ENCODE measurements at regions not wholly inside any gene's neighbourhood (a gene's known extent, or its start where the extent isn't known, plus 50 kb on each side); places are given as distances from the start of the nearest gene placed in this dataset.
"Not testable (repeated sequence)": the region's sequence is repeated elsewhere in the genome, so short reads cannot be mapped to it uniquely, and the experiment has no call there.

DNA sequence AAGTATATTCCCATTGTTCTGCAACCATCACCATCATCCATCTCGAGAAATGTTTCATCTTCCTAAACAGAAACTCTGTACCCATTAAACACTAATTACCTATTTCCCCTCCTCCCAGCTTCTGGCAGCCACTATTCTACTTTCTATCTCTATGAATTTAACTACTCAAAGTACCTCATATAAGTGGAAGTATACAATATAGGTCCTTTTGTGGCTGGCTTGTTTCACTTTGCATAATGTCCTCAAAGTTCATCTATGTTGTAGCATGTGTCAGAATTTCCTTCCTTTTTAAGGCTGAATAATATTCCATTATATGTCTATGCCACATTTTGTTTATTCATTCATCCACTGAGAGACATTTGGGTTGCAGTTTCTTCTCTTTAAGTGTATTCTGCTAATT is 159.4 kb downstream of the KCNRG start:
- ATAC-seq (no peak), DNase-seq (no peak)
- intact Hi-C loops (cut with micrococcal nuclease): no loop called here
- Histone ChIP-seq H3K4me1 (ENCODE audit: control insufficient read depth, insufficient read depth, low read length) (no peaks in the 10 kb centered on the region), H3K9me3 (ENCODE audit: control insufficient read depth, insufficient read depth, low read length) (no peaks in the 10 kb centered on the region), H3K27me3 (ENCODE audit: control insufficient read depth, insufficient read depth, low read length) (no peaks in the 10 kb centered on the region), H3K36me3 (ENCODE audit: control insufficient read depth, insufficient read depth, low read length) (no peaks in the 10 kb centered on the region), H3K27ac (ENCODE audit: low read length) (no peak overlapping the region), H3K4me3 (ENCODE audit: low read length) (no peak overlapping the region)
- no peaks in the 10 kb centered on the region for H3K9me3 Mint-ChIP-seq
- H3K27me3 Mint-ChIP-seq (ENCODE audit: low read depth in 2 of 2): no peaks in the 10 kb centered on the region
- H3K36me3 Mint-ChIP-seq: no peaks in the 10 kb centered on the region
- no peaks in the 10 kb centered on the region for H3K4me1 Mint-ChIP-seq
- TF ChIP-seq, protein P1, sequence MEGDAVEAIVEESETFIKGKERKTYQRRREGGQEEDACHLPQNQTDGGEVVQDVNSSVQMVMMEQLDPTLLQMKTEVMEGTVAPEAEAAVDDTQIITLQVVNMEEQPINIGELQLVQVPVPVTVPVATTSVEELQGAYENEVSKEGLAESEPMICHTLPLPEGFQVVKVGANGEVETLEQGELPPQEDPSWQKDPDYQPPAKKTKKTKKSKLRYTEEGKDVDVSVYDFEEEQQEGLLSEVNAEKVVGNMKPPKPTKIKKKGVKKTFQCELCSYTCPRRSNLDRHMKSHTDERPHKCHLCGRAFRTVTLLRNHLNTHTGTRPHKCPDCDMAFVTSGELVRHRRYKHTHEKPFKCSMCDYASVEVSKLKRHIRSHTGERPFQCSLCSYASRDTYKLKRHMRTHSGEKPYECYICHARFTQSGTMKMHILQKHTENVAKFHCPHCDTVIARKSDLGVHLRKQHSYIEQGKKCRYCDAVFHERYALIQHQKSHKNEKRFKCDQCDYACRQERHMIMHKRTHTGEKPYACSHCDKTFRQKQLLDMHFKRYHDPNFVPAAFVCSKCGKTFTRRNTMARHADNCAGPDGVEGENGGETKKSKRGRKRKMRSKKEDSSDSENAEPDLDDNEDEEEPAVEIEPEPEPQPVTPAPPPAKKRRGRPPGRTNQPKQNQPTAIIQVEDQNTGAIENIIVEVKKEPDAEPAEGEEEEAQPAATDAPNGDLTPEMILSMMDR (IDR thresholded peaks at IDR 0.05): no peak
- no peak overlapping the region for H3K27ac Mint-ChIP-seq
- WGBS (ENCODE audit: insufficient coverage): 88% methylated on average over 1 of the region's 1 CpG
- no peak overlapping the region for H3K4me3 Mint-ChIP-seq

DNA sequence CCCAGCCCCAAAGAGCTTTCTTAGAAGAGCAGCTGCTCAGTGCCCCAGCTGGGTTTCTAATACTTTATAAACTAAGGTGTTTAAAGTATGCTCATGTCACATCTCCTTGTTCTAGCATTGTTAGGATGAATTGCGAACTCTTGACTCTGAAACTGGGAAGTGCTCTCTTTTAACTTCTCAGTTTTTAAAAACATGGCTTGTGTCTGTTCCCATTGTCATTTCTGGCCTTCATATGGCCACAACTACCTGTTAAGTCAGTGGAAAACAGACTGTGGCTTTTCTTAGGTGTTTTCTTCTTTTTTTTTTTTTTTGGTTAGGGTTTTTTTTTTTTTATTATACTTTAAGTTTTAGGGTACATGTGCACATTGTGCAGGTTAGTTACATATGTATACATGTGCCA is 164.7 kb downstream of the KCNRG start:
- no peak overlapping the region for H3K27ac Mint-ChIP-seq
- H3K36me3 Mint-ChIP-seq: no peaks in the 10 kb centered on the region
- no peaks in the 10 kb centered on the region for H3K36me3 ChIP-seq (ENCODE audit: control insufficient read depth, insufficient read depth, low read length)
- H3K27me3 Mint-ChIP-seq (ENCODE audit: low read depth in 2 of 2): peaks cover 0 to 2% of the 10 kb centered on the region in 2 donors
- intact Hi-C loops (cut with micrococcal nuclease): no loop called here
- H3K4me1 ChIP-seq (ENCODE audit: control insufficient read depth, insufficient read depth, low read length): no peaks in the 10 kb centered on the region
- TF ChIP-seq, protein P1 (IDR thresholded peaks at IDR 0.05): no peak
- WGBS (ENCODE audit: insufficient coverage): 69% methylated on average over 1 of the region's 1 CpG
- DNase-seq: no peak
- peaks cover 1 to 2% of the 10 kb centered on the region in 2 donors for H3K9me3 Mint-ChIP-seq
- H3K27me3 ChIP-seq (ENCODE audit: control insufficient read depth, insufficient read depth, low read length): no peaks in the 10 kb centered on the region
- no peak for ATAC-seq
- H3K4me1 Mint-ChIP-seq: no peaks in the 10 kb centered on the region
- no peak overlapping the region for H3K4me3 ChIP-seq (ENCODE audit: low read length)
- no peaks in the 10 kb centered on the region for H3K9me3 ChIP-seq (ENCODE audit: control insufficient read depth, insufficient read depth, low read length)
- no peak overlapping the region for H3K4me3 Mint-ChIP-seq
- H3K27ac ChIP-seq (ENCODE audit: low read length): no peak overlapping the region

DNA sequence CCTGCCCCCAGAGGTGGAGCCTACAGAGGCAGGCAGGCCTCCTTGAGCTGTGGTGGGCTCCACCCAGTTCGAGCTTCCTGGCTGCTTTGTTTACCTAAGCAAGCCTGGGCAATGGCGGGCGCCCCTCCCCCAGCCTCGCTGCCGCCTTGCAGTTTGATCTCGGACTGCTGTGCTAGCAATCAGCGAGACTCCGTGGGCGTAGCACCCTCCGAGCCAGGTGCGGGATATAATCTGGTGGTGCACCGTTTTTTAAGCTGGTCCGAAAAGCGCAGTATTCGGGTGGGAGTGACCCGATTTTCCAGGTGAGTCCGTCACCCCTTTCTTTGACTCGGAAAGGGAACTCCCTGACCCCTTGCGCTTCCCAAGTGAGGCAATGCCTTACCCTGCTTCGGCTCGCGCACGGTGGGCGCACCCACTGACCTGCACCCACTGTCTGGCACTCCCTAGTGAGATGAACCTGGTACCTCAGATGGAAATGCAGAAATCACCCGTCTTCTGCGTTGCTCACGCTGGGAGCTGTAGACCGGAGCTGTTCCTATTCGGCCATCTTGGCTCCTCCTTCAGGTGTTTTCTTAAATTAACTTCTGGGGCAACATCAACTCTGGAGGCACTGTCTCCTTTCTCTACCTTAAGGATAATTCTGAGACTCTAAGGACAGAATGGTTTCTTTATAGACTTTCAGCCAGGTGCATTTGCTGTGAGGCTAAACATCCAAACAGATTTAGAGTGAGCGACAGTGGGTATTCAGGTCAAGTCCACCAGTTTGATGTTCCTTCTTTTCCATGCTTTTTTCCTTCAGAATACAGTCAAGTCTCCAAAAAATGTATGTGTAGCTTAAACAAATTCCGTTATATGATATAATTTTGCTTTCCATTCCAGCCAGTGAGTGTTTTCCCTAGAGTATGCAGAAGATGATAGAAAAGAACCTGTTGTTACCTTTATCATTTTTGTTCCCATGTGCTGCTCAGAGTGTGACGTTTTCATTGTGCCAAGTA is 170.8 kb downstream of the KCNRG start:
- H3K4me3 ChIP-seq (ENCODE audit: low read length); intact Hi-C loops (cut with micrococcal nuclease); DNase-seq; H3K9me3 ChIP-seq (ENCODE audit: control insufficient read depth, insufficient read depth, low read length); H3K4me1 Mint-ChIP-seq; H3K4me3 Mint-ChIP-seq; H3K27ac Mint-ChIP-seq; H3K27me3 ChIP-seq (ENCODE audit: control insufficient read depth, insufficient read depth, low read length); ATAC-seq; H3K36me3 ChIP-seq (ENCODE audit: control insufficient read depth, insufficient read depth, low read length); H3K9me3 Mint-ChIP-seq; H3K36me3 Mint-ChIP-seq; H3K27ac ChIP-seq (ENCODE audit: low read length); H3K4me1 ChIP-seq (ENCODE audit: control insufficient read depth, insufficient read depth, low read length): not testable (repeated sequence)
- peaks cover 14 to 22% of the 10 kb centered on the region in 2 donors for H3K27me3 Mint-ChIP-seq (ENCODE audit: low read depth in 2 of 2)
- 93% methylated on average over 15 of the region's 32 CpGs for WGBS (ENCODE audit: insufficient coverage)

DNA sequence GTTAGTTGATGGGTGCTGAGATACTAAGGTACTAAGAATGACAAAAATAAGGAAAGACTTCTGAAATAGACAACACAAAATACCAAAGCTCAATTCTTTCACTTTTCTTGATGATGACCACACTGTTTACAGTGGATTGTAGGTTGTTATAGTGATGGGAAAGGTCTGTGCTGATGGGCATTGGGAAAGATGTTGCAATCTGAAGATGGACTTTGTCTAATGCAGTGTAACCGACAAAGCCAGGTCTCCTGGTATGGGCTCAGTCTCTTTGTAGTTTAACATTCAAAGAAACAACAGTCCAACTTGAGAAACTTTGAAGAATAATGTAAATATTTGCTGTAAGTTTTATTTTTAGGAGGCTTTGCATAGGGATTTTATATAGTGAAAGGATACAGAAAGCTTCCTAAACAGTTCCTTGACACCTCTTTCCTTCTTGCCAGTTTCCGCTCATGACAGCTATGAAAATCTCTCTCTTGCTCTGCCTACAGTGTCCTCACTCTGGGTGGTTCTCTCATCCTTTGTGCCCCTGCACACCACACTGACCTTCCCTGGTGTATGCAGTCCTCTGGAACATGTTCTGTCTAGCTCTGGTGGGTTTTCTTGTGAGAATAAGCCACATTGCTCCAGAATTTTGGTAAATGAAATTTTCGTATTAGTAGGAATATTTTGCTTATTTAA is 172.2 kb downstream of the KCNRG start:
- H3K27me3 Mint-ChIP-seq (ENCODE audit: low read depth in 2 of 2): peaks cover 17 to 30% of the 10 kb centered on the region in 2 donors
- peaks cover 0 to 4% of the 10 kb centered on the region in 2 donors for H3K4me1 Mint-ChIP-seq
- ATAC-seq (no peak), DNase-seq (no peak)
- no peaks in the 10 kb centered on the region for H3K36me3 Mint-ChIP-seq
- TF ChIP-seq, protein P1 (IDR thresholded peaks at IDR 0.05): no peak
- no peak overlapping the region for H3K27ac Mint-ChIP-seq
- WGBS (ENCODE audit: insufficient coverage): 100% methylated on average over 3 of the region's 3 CpGs
- H3K27me3 ChIP-seq (ENCODE audit: control insufficient read depth, insufficient read depth, low read length): no peaks in the 10 kb centered on the region
- H3K9me3 Mint-ChIP-seq: peaks cover 2% of the 10 kb centered on the region in 2 donors
- no peaks in the 10 kb centered on the region for H3K9me3 ChIP-seq (ENCODE audit: control insufficient read depth, insufficient read depth, low read length)
- H3K4me3 Mint-ChIP-seq: no peak overlapping the region
- H3K27ac ChIP-seq (ENCODE audit: low read length): no peak overlapping the region
- H3K4me1 ChIP-seq (ENCODE audit: control insufficient read depth, insufficient read depth, low read length): no peaks in the 10 kb centered on the region
- no peaks in the 10 kb centered on the region for H3K36me3 ChIP-seq (ENCODE audit: control insufficient read depth, insufficient read depth, low read length)
- H3K4me3 ChIP-seq (ENCODE audit: low read length): no peak overlapping the region
- intact Hi-C loops (cut with micrococcal nuclease): no loop called here
